ACHN (cell line): ENCODE measurements at regions not wholly inside any gene's neighbourhood (a gene's known extent, or its start where the extent isn't known, plus 50 kb on each side); places are given as distances from the start of the nearest gene placed in this dataset.

Source experiments
- DNase-seq: peaks from one replicate; pipeline ENCODE4 v3.0.0-alpha.2; 2015
- in situ Hi-C: cut with HindIII; loops from 2 replicates; pipeline ENCODE4 v1.10.0; 2017; ENCODE audit warnings: low sequenced_read_pairs, low pct_ligation_motif_present, low pct_unique_long_range_greater_than_20kb

DNA sequence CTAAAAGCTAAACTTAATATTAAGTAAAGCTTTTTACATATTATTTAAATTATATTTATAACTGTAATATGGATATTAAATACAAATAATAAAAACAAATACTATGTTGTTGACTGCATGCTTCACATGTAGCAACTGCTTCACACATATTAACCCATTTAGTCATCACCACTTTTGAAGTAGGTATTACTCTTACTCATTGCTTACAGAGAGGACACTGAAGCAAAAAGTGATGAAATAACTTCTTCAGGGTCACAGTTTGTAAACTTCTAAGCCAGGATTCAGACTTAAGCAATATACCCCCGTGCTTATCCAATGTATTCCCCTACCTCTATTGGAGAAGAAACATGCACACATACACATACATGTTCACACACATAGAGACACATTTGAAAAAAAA lies 166.6 kb downstream of the DKK2 start:
- no peak for DNase-seq
- in situ Hi-C loops: no loop called here

DNA sequence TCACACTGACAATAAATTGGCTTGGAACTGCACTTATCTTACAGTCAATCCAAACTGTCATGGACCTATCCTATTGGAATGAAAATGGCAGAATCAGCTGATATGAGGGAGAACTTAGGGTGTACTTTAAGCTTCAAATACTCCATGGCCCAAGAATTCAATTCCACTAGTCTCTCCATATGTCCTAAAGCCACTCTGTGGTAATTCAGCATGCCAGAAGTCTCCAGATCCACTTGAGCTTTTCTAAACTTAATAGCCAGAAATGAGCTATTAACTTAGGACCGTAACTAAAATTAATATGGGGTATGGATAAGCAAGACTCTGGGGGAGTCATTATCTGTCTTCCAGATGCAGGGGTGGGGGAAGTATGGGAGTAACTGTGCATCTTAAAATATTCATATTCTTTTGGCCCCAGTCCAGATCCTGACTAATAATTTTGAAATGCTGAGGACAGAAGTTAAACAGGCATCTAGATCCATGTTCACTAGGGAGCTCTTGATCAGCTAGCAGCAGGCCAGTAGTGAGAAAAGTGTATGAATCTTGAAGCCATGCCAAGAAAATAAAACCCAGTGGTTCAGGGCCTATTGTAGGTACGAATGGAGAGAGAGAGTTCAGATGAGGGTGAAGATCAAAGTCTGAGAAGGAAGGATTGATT lies 167.6 kb downstream of the DKK2 start:
- in situ Hi-C loops: no loop called here
- DNase-seq: no peak

DNA sequence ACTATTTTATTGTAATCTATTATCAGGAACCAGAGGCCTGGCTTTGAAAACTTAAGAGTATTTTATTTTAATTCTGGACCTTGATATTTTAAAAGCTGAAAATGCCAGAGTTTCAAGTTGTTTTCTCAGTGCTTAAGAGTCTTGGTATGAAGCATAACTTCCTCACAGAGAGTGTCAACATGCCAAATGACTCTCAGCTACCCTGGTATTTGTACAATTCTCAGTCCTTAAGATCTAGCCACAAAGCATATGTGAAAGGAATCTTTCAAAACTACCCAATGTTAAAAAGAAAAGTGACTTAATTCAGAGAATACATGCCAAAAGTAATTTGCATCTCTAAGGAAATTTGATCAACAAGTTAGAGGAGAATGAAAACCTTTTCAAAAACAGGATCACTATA lies 171.9 kb downstream of the DKK2 start:
- DNase-seq: no peak
- in situ Hi-C loops: no loop called here

DNA sequence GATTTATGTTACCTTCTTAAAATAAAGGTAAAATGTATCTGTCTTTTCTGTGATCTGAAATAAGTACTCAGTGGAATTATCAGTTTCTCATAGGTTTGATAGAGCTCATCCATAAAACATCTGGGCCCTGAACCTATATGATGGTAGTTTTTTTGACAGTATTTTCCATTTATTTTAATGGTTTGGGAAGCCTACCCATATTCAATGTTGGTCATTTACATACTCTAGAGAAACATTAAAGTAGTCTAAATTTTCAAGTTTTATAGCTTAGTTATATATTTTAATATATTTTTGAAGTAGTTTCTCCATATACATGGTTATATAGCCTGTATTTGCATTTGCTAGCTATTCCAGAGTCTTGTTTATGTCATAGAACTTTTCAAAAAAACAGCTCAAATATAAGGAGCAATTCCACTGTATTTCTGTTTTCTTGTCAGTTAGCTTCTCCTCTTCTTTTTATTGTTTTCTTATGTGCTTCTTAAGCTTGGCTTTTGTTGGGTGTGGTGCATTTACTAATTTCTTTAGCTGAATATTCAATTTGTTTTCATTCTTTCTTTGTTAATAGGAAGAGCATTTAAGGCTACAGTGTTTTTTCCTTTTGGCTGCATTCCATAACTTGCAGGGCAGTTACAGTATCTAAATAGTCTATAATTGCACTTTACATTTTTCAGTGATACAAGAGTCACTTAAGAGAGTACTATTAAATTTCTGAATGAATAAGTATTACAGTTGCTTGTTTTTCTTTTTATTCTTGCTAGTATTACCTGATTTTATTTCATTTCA lies 181.4 kb downstream of the DKK2 start:
- in situ Hi-C loops: no loop called here
- DNase-seq: no peak

DNA sequence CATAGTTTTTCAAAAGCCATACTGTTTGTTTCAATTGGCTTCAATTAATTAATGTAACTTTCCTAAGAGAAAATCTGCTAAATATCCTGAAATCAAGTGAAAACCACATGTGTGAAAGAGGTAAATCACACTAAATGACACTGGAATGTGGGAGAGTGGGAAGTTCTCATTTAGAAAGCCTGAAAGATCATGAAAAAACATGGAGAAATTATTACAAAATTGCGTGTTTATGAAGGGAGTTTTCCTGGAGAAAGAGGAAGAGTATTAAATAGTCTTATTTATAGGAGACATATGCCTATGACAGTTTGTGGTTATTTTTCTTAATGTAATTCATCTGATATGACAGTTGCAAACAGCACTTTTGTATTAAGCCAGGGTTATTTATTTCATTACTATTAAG lies 183.7 kb downstream of the DKK2 start:
- DNase-seq: no peak
- in situ Hi-C loops: no loop called here

DNA sequence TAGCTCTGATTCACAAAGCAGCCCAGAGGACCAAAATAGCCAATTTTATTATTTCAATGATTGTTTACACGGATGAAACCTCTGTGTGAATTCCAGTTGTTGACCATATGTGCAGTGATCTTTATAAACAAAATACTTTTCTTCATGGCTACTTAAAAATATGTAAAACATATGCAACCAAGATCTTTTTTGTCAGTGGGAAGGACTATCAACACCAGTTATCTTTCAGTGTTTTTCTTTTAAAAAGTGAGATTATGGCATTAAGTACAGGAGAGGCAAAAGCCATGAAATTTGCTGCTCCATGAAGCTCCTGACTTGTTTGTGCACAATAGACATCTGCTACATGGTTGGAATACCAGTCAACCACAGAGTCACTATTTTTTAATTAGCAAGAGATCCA lies 184.4 kb downstream of the DKK2 start:
- DNase-seq: no peak
- in situ Hi-C loops: no loop called here

DNA sequence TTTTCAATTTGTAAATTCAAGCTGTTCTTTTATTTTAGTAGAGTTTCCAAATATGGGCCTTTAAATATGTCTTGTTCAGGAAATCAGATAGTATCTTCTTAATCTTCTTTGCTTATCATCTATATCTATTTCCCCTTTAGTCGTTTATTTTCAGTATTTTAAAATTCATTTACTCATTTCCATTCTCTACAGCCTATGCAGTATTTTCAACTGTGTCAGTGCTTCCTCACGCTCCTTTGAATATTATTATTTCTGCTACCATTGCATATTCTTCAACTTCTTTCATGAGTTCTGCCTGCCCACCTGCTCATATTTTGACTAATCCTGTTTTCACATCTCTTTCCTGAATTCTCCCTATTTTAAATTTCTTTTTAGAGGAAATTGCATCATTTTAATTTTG lies 185.4 kb downstream of the DKK2 start:
- in situ Hi-C loops: no loop called here
- no peak for DNase-seq

DNA sequence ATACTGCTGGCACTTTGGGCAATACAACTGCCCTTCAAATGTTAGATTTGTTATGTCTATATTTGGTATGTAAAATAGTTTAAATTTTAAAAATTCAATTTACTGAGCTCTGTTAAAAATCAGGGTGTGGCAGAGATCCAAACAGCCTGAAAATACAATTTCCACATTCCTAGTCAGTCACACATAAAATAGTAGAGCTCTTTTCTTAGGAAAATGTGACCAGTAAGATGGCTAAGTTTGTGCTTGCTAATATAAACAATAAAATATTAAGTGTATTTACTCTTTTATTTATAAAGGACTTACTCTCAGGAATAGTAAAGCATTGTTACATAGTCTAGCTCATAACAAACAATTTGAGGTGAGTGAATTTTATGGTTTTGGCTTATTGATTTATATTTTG lies 200.2 kb downstream of the DKK2 start:
- in situ Hi-C loops: no loop called here

DNA sequence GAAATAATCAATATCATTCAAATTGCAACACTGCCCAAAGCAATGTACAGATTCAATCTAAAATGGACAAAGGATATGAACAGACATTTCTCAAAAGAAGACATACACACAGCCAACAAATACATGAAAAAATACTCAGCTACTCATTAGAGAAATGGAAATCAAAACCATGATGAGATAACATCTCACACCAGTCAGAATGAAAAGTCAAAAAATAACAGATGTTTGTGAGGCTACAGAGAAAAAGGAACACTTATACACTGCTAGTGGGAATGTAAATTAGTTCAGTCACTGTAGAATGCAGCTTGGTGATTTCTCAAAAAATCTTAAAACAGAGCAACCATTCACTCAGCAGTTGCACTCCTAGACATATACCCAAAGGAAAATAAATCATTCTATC lies 205.2 kb downstream of the DKK2 start:
- in situ Hi-C loops: no loop called here
- DNase-seq: no peak

More for the DNA sequence above, 200.2 kb downstream of the DKK2 start:
- DNase-seq: no peak

DNA sequence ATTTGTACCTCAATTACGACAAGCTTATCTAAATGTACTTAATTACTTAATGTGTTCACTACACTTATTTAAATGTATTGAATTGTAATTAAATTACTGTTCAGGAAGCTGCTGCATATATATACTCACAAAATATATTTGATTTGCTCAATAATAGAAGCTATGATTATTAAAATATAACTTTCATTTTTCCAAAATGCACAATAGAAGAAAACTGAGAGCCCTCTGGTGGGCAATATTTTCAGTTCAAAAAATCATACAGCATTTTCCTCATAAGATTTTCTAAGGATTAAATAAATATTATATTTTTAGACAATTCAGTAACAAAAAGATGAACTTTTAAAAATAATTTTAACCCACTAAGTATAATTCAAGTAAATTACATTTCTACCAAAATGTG lies 217.3 kb downstream of the DKK2 start:
- in situ Hi-C loops: no loop called here
- no peak for DNase-seq

DNA sequence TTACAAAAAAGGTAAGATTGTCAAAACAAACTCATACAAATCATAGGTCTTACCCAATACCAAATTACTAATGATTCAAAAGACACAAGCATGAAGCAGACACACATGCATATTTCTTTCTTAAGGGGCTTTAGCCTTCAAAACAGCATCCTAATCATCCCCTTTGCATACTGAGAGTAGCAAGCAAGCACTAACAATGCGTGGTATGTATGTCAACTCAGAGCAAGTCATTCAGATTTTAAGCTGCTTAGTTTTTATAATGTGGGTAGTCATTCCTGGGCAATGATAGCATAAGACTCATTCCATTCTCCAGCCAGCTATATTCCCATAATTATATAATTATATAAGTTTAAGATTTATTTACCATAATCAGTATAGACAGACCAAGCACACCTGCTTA lies 219.6 kb downstream of the DKK2 start:
- in situ Hi-C loops: no loop called here
- DNase-seq: no peak

DNA sequence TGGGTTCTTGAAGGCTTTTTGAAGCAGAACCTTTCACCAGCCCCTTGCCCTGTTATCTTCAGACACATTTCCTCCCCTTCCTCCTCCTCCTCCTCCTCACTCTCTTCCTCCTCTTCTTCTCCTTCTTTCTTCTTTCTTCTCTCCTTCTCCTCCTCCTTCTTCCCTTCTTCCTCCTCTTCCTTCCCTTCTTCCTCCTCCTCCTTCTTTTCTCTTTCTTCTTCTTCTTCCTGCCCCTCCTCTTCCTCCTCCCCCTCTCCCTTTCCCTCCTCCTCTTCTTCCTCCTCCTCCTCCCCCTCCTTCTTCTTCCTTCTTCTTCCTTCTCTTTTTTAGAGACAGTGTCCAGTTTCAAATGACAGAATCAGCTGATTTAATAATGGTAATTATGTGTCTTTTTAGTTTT lies 226.0 kb downstream of the DKK2 start:
- in situ Hi-C loops: no loop called here

DNA sequence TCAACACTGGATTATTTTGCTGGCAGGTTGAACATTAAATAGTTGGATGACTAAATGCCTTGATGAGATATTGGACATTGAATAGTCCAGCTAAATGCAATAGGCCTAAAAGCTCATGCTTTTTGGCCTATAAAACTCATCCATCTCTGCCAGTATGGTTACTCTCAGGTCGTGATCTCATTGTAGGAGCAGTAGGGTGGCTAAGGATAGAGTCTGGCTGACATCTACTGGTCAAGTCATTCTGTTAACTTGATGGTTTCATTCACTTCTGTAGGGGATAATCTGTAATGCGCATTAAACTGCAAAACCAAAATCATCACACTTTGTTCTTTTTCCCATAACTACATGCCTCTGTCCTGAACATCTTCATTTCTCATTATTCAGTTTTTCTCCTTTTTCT lies 227.0 kb downstream of the DKK2 start:
- peak; percentile 42 for DNase-seq
- in situ Hi-C loops: no loop called here

More for the DNA sequence above, 226.0 kb downstream of the DKK2 start:
- no peak for DNase-seq

DNA sequence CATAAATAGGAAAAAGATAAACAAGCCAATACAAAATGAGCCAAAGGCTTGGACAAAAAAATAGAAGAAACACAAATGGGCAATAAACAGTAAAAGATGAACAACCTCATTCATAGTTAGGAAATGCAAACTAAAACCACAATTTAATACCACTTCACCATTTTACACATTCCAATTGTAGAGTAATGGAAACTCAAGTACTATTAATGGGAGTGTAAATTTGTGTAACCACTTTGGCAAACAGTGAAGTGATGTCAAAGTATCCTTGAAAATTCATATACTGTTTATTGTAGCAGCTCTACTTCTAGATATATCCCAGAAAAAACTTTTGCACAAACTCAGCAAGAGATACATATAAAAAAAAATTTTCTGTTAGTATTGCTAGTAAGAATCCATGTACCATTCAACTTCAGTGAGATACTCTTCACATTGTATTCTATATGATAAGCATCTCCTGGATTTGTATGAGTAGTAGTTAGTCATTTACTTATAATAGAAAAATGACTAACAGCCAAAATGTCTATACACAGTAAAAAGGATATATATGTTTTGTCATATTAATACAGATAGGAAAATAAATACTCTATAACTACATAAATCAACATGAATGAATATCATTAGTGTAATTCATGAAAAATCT lies 229.8 kb downstream of the DKK2 start:
- no peak for DNase-seq
- in situ Hi-C loops: no loop called here

DNA sequence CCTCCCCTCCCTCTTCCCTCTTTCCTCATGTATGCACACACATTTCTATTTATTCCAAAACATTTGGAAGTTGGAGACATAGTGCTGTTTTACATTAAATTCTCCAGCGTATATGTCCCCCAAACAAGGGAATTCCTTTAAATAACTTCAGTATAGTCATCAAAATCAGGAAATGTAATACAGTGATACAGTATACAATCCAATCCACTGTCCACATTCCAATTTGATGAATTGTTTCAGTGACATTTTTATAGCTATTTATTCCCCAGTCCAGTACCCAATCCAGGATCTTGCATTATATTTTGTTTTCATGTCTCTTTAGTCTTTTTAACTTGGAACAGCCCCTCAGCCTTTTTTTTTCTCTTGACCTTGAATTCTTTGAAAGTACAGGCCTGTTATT lies 233.0 kb downstream of the DKK2 start:
- in situ Hi-C loops: no loop called here
- no peak for DNase-seq

DNA sequence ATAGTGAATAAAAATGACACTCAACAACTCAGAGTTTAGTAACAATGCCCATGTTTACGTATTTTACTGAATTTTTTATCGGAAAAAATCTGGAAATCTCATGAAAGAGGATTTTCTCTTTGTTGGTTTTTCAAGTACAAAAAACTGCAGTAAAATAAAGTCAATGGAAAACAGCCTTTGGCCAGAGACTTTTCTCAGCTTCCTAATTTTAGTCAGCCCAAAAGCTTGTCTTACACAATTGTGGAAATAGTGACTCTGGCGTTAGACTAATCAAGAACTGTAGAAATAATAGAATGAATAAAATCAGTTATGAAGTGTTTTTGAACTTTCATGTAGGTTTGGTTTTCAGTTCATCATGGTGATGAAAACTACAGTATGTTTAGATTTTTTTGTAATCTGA lies 234.7 kb downstream of the DKK2 start:
- DNase-seq: no peak
- in situ Hi-C loops: no loop called here

DNA sequence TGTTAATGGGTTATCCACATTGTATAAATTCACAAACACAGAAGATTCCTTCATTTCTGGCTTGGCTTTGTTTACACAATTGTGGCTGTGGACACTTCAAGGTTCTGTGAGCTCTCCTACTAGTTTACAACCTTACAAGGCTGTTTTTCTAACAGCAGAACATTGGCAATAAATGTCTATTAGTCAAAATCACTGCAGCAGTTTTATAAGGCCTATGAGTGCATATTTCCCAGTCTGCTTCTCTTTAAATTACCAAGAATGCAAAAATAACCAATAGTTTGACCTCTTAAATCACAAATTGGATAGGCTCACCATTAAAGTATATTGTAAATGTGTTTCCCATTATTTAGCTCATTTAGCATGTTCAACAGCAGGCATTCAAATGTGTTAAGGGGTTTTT lies 239.2 kb downstream of the DKK2 start:
- in situ Hi-C loops: no loop called here
- no peak for DNase-seq

DNA sequence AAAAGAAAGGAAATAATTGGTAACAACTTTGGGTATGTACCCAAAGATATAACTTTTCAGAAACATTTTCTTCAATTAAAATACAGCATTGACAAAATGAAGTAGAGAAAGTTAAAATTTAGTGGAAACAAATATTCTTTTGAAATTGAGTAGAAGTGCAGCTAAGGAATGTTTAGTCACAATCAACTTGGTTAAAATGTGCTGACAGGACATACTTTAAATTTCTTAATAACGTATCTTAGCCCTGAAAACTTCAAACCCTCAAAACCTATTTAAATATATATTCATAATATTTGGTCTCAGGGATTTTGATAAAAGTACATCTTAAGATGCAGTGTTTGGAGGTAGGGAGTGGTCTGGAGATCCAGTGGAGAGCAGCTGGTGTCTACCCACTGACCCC lies 240.8 kb downstream of the DKK2 start:
- no peak for DNase-seq
- in situ Hi-C loops: no loop called here

DNA sequence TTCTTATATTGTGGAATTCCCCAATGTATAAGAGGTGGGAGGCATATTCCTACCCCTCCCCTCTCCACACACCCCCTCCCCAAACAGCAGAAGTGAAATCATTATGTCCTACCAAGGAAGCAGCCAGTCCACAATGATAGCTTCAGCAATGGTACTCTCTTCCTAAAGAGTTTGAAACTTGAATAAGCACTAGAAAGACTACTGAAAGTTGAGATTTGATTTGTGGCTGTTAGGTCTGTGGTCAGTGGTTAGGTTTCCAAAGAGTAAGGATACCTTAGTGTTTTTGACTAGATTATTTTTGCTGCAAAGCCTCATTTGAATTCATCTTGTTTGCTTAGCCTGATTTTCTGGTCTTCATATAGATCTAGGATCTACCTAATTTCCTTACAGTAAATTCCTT lies 242.2 kb downstream of the DKK2 start:
- no peak for DNase-seq
- in situ Hi-C loops: no loop called here

DNA sequence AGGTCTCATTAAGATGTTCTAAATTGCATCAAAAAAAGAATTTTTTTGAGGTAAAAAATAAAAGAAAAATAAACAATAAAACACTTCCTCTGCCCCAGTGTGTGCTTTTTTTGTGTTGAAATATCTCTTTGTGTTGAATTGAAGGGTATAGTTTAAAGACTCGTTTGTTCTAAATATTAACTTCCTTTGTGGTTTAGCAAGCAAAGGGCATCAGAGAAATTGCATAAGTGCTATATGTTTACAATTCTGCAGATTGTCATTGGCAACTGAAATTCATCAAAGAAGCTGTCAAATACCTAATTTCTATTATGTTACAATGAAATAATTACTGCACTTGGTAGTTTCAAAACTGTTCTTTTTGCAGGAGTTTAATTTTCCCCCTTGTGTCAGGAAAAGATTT lies 260.5 kb downstream of the DKK2 start:
- in situ Hi-C loops: no loop called here
- no peak for DNase-seq
